ENCODE measurements at regions not wholly inside any gene's neighbourhood (a gene's known extent, or its start where the extent isn't known, plus 50 kb on each side); places are given as distances from the start of the nearest gene placed in this dataset.

DNA sequence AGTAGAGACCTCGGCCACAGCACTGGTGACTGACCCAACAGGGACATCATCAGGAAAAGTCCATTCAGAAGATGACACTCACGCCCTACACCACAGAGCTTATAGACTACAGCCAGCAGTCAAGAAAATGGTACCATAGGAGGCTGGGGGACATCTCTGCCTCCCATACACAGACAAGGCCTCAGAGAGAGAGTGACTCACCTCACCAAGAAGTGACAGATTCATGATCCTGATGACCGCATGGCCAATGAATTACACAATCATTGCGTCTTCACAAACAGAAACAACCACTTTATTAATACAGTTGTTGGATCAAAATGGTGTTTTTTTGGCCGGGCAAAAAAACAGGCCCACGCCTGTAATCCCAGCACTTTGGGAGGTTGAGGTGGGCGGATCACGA is 260.8 kb upstream of the TSHZ3 start:
- DNase-seq = no peak

DNA sequence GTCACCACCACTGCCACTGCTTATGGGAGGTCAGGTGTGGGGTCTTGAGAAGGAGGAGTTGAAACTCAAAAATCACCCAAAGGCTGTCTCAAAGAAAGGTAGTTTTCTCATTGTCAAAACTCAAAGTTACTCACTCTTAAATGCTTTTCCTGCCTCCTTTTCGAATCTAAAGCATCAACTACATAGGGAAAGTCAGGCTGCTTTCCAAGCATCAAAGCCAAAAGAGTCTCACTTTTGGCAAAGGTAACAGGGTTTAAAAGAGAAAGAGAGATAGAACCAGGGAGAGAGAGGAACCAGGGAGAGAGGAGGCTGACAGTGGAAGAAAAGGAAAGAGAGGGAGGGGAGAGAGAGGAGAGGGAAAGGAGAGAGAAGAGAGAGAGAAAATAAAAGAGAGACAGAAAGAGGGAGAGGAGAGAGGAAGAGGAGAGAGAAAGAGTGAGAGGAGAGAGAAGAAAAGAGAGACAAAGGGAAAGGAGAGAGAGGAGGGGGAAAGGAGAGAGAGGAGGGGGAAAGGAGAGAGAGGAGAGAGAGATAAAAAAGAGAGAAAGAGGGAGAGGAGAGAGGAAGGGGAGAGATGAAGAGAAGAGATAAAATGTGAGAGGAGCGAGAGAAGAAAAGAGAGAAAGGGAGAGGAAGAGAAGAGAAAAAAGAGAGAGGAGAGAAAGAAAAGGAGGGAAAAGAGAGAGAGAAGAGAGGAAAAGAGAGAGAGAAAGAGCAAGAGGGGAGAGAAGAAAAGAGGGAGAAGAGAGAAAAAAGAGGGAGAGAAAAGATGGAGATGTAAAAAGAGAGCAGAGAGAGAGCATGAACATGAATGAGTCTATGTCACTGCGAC is 262.0 kb upstream of the TSHZ3 start:
- DNase-seq = no peak

- no peak for DNase-seq
These were observed 263.6 kb upstream of the TSHZ3 start for GRCh38 chr19:31612873-31613272.

- DNase-seq = no peak
These were observed 264.5 kb upstream of the TSHZ3 start for GRCh38 chr19:31613683-31614219.

- no peak for DNase-seq
These were observed 266.8 kb upstream of the TSHZ3 start for GRCh38 chr19:31616031-31616430.

DNA sequence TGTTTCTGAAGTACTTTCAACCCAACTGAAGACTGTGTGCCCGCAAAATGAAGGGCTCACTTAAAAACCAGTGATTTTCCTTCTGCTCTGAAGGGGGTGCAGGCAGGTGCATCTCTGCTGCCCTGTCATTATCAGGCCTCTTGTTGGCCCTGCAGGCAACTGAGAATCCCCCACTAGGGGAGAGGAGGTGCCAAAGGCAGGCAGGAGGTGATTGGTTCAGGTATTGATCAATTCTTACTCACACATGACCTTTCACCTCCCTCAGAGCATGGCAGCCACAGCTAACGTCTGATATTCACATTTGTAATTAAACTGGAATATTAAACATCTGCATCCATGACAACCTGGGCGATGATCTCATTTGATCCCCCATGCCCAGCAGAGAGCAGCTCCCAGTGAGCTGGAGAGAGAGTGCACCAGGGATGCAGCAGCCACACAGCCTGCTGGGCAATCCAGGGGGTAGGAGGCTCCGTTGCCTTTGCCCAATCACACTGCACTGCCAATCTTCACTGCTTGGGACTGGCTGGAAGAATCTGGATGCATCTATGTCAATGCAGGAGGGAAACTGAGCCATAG is 267.9 kb upstream of the TSHZ3 start:
- no peak for DNase-seq

DNA sequence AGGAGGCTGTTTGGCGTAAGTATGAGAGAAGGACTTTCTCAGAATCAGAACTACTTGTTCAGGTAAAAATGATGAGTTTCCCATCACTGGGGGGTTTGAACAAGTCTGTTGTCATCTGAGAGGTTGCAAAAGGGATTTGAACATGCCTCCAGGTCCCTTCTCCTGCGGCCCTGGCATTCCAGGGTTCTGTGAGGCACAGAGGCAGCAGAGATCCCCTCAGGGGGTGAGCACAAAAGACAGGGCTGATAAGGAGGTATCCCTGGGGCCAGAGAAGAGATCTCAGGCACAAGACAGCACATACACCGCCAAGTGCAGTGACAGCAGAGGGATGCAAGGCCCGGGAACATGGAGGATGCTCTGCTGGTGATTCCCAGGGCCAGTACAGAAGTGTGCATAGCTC is 275.8 kb upstream of the TSHZ3 start:
- DNase-seq = no peak

- DNase-seq = no peak
These were observed 276.3 kb upstream of the TSHZ3 start for GRCh38 chr19:31625575-31625974.

DNA sequence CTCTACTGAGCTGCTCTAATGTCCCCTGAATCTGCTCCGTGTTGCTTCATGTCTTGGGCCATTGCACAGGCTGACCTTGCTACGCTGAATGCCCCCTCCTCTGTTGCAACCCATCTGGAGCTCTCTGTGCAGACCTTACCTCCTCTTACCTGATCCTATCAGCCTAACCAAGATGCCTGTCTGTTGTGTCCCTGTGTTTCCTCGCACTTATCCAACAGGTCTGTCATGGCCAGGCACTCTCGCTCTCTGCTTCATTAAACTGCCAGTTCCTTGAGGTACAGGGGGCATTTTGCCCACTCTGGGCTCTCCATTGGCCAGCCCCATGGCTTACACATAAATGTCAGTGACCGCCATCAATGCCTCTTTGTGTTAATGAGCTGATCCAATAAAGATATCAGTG is 277.7 kb upstream of the TSHZ3 start:
- DNase-seq = no peak

GRCh38 chr19:31627620-31628365 is 278.6 kb upstream of the TSHZ3 start:
- DNase-seq = no peak

DNA sequence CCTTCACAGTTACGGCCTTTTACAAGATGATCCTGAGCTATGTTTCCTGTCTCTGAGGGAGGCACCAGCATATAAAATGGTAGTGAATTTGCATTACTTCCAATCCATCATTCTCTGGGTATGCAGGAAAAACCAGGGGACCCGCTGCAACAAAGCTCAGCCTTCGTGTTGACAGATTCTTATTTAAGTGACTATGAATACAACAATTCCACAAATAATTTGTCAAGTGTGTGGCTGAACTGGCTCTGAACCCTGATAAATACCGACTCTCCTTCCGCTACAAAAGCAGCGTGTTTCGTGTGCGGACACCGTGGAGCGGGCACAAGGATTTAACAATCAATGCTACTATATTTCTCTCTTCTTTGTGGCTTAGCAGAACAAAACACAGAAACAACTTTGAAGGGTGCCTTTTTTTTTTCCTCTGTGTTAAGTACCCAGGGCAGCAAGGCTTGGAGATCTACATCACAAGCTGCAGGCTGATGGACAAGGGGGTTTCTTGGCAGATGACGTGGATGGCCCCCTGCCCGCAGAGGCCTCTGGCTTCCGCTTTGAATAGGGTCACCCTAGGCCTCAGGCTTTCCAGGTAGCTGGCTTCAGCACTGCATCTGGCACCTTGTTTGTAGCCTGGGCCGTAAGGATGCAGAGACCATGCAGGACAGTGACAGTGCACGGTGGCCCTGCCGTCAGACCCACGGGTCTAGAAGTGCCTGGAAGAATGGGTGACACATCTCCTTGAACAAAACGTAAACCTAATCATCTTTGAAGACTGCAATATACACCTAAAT is 280.5 kb upstream of the TSHZ3 start:
- no peak for DNase-seq

- DNase-seq = no peak
These were observed 283.8 kb upstream of the TSHZ3 start for GRCh38 chr19:31633014-31633413.

DNA sequence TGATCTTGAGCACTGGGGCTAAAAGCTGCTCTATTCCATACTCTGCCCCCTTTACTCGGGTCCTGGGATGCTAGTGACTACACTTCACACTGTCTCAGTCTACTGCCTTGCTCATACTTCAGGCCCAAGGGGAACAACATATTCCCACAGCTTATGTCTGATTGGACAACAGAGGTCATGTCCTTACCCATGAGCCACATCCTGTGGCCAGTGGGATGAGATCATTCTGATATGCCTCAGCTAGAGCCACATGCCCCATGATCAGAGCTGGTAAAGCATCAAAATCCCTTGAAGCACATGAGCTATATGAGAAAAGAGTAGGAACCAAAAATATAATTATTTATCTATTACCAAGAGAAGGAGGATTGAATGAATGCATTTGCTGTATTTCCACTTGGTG is 290.1 kb upstream of the TSHZ3 start:
- peak; percentile 1 for DNase-seq

DNA sequence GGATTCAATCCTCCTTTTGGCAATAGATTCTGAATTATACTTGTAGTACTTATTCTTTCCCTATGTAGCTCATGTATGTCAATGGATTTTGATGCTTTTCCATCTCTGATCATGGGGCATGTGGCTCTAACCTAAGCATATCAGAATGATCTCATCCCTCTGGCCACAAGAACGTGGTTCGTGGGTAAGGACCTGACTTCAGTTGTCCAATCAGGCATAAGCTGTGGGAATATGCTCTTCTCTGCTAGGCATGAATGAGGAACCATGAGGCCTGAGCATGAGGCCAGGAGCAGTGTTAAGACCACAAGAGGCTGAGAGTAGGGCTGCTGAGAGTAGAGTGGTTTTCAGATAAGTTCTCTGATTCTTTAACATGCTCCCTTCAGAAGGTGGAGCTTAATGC is 292.4 kb upstream of the TSHZ3 start:
- no peak for DNase-seq

DNA sequence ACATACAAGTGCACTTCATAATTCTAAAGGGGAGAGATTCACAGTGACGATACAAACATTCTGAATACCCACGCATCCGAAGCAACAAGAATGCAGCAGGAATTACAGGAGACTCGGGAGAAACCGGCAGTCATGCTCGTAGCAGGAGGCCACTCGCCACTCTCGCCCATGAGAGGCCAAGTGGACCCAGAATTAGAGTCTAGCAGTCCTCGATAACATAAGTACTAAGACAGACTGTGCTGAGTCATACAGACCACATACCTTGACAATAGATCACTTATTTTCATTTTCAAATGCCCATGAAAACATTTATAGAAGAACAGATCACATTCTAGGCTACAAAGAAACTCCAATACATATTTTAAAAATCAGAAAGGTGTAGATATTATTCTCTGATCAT is 299.1 kb upstream of the TSHZ3 start:
- no peak for DNase-seq

- DNase-seq = no peak
These were observed 307.3 kb upstream of the TSHZ3 start for GRCh38 chr19:31656507-31656906.

DNA sequence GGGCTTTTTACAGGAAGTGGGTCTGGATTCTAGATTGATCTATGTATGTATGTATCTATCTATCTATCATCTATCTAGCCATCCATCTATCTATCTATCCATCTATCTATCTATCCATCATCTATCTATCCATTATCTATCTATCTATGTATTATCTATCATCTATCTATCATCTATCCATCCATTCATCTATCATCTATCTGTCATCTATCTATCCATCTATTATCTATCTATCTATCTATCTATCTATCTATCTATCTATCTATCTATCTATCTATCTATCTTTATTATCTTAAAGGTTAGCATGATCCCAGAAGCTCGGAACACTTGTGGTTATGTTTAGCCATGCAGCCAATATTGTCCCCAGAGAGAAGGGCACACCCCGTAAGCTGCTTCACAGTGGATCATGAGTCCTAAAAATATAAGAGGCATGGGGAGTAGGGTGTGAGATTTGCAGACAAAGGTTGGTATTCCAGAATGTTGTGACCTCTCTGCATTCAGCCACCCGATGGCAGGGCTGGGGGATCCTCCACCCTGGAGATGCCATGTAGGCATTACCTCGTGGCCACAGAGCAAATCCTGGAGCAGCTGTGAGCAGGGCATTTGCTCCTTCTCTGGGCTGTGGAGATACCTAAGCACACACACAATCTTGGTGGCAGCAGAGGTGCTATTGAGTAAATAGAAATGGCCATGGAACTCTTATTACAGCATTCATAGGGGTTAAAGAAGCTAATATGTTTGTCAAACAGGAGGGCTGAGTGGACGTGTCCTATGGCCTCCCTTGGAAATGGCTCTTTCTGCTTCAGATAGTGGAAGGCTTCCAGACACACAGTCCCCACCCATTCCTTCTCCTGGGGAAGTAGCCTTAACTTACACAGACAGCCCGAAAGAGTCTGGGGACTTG is 310.0 kb upstream of the TSHZ3 start:
- no peak for DNase-seq

DNA sequence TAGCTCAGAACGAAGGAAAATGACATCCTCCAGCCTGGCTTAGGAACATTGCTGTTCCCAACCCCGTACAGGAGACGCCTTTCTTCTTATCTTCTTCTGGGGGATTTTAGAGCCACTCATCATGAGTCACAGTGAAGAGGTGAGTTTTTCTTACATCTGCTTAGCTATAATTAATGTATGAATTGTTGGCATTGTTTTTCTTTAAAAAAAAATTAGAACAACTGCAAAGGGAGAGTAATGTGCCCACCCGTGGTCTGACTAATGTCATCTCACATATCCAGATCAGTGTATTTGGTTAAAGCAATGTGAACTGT is 310.6 kb upstream of the TSHZ3 start:
- no peak for DNase-seq

DNA sequence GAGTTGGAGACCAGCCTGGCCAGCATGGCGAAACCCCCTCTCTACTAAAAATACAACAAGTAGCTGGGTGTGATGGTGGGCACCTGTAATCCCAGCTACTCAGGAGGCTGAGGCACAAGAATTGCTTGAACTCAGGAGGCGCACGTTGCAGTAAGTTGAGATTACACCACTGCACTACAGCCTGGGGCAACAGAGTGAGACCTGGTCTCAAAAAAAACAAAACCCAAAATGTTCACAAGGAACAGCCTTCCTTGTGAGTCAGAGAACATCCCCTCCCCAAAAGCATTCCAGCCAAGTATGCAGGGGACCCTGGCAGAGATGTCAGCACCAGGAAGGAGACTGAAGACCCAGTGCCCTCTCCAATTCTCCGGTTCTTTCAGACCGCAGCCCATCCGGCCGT is 314.9 kb upstream of the TSHZ3 start:
- DNase-seq = no peak

GRCh38 chr19:31664997-31665396 is 315.8 kb upstream of the TSHZ3 start:
- DNase-seq = no peak

DNA sequence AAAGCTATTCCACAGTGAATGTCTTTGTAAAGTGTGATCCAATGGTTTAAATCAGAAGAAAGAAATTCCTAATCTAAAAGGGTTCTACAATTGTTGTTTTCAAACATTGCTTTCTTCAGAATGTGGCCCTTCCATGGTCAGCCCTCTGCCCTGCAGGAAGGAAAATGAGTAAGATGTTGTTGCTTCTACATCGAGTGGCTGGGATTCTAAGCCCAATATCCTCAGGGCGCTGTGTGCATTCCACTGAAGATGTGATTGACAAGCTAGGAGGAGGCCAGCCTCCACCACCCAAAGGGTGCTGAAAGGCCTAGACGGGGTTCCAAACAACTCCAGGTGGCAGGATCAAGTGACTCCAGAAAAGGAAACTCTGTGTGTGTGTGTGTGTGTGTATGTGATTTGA is 316.9 kb upstream of the TSHZ3 start:
- no peak for DNase-seq

DNA sequence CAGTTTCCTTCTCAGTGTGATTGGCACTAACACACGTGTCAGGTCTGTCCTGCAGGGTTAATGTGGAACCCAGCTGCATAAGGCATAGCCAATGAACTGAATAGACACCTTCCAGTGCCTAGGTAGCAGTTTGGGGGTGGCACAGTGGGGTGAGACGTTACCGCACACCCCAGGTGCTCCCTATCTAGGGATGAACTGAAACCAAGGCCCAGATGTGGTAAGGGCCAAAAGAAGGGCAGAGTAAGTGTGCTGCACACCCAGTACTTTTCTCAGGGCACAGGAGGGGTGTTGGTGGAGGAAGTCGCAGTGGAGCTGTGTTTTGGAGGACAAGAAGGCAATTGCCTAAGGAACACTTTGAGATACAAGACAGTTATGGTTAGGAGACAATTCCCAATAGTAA is 317.9 kb upstream of the TSHZ3 start:
- no peak for DNase-seq

Measured in suppressor macrophage treated with lipopolysaccharide for 4 hours (primary cell).